ENCODE measurements at regions not wholly inside any gene's neighbourhood (a gene's known extent, or its start where the extent isn't known, plus 50 kb on each side); places are given as distances from the start of the nearest gene placed in this dataset.

DNA sequence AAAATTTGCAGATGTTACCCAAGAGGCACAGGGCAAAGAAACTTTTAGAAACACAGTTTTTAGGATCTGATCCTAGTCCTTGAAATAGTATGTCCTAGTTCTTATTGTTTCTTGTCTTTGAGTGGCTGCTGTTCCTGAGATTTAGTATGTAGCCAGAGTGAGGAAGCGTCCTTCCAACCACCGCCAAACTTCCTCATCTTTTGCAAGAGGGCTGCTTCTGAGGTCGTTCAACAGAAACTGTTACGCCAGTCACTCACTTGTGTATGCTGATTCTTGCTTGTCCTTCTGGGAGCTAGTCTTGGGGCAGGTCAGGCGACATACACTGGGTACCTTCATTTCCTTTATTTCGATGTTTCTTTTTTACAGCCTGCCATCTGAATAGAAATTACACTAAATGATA lies 577.3 kb upstream of the ZNF717 start:
- TF ChIP-seq, protein P1, sequence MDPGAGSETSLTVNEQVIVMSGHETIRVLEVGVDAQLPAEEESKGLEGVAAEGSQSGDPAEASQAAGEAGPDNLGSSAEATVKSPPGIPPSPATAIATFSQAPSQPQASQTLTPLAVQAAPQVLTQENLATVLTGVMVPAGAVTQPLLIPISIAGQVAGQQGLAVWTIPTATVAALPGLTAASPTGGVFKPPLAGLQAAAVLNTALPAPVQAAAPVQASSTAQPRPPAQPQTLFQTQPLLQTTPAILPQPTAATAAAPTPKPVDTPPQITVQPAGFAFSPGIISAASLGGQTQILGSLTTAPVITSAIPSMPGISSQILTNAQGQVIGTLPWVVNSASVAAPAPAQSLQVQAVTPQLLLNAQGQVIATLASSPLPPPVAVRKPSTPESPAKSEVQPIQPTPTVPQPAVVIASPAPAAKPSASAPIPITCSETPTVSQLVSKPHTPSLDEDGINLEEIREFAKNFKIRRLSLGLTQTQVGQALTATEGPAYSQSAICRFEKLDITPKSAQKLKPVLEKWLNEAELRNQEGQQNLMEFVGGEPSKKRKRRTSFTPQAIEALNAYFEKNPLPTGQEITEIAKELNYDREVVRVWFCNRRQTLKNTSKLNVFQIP (CRISPR knock-in tag; IDR thresholded peaks at IDR 0.05; ENCODE audit: borderline replicate concordance, low read depth): no peak
- no peak for TF ChIP-seq RARB (CRISPR knock-in tag; IDR thresholded peaks at IDR 0.05)
- no peak for TF ChIP-seq ZNF8 (CRISPR knock-in tag; IDR thresholded peaks at IDR 0.05)
- no peak for TF ChIP-seq ARNTL (CRISPR knock-in tag; IDR thresholded peaks at IDR 0.05; ENCODE audit: borderline replicate concordance, low read depth)
- TF ChIP-seq, protein P2, sequence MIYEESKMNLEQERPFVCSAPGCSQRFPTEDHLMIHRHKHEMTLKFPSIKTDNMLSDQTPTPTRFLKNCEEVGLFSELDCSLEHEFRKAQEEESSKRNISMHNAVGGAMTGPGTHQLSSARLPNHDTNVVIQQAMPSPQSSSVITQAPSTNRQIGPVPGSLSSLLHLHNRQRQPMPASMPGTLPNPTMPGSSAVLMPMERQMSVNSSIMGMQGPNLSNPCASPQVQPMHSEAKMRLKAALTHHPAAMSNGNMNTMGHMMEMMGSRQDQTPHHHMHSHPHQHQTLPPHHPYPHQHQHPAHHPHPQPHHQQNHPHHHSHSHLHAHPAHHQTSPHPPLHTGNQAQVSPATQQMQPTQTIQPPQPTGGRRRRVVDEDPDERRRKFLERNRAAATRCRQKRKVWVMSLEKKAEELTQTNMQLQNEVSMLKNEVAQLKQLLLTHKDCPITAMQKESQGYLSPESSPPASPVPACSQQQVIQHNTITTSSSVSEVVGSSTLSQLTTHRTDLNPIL (CRISPR knock-in tag; IDR thresholded peaks at IDR 0.05; ENCODE audit: low read depth): no peak
- TF ChIP-seq, protein P3, sequence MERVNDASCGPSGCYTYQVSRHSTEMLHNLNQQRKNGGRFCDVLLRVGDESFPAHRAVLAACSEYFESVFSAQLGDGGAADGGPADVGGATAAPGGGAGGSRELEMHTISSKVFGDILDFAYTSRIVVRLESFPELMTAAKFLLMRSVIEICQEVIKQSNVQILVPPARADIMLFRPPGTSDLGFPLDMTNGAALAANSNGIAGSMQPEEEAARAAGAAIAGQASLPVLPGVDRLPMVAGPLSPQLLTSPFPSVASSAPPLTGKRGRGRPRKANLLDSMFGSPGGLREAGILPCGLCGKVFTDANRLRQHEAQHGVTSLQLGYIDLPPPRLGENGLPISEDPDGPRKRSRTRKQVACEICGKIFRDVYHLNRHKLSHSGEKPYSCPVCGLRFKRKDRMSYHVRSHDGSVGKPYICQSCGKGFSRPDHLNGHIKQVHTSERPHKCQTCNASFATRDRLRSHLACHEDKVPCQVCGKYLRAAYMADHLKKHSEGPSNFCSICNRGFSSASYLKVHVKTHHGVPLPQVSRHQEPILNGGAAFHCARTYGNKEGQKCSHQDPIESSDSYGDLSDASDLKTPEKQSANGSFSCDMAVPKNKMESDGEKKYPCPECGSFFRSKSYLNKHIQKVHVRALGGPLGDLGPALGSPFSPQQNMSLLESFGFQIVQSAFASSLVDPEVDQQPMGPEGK (CRISPR knock-in tag; IDR thresholded peaks at IDR 0.05; ENCODE audit: borderline replicate concordance): no peak
- TF ChIP-seq ZFP3 (CRISPR knock-in tag; IDR thresholded peaks at IDR 0.05): no peak
- no peak for TF ChIP-seq ISL1 (CRISPR knock-in tag; IDR thresholded peaks at IDR 0.05)

Measured in SK-N-SH treated with all-trans-retinoic acid at 6 μM for 48 hours (cell line).